Stimulated activated CD4-positive, alpha-beta T cell treated with anti-CD3 and anti-CD28 coated beads, Interleukin-1b, Interleukin-23, amount 100 ng/mL, for 4 hours (primary cell): ENCODE measurements at regions not wholly inside any gene's neighbourhood (a gene's known extent, or its start where the extent isn't known, plus 50 kb on each side); places are given as distances from the start of the nearest gene placed in this dataset.

ENCODE experiments used
- DNase-seq, 2 donors: peaks; one replicate each; pipeline ENCODE4 v3.0.0-alpha.2; 2020; ENCODE audit warnings: low read depth in 2 of 2

GRCh38 chr13:22001336-22001735 is 330.5 kb downstream of the FGF9 start:
- DNase-seq, result no peak

GRCh38 chr13:22002893-22003292 is 332.0 kb downstream of the FGF9 start:
- DNase-seq, result no peak

GRCh38 chr13:22009500-22009899 is 338.6 kb downstream of the FGF9 start:
- DNase-seq, result no peak

- no peak for DNase-seq
Measured at GRCh38 chr13:22009937-22010336, 339.1 kb downstream of the FGF9 start.

GRCh38 chr13:22012686-22013085 is 341.8 kb downstream of the FGF9 start:
- no peak for DNase-seq

- no peak for DNase-seq
Measured at GRCh38 chr13:22014469-22014868, 343.6 kb downstream of the FGF9 start.

GRCh38 chr13:22017226-22017625 is 346.4 kb downstream of the FGF9 start:
- DNase-seq, result no peak

GRCh38 chr13:22018076-22018835 is 347.4 kb downstream of the FGF9 start:
- no peak for DNase-seq

GRCh38 chr13:22018836-22019210 is 347.9 kb downstream of the FGF9 start:
- no peak for DNase-seq

GRCh38 chr13:22024381-22024994 is 353.6 kb downstream of the FGF9 start:
- no peak for DNase-seq

- no peak for DNase-seq
Measured at GRCh38 chr13:22027566-22027965, 356.7 kb downstream of the FGF9 start.

- DNase-seq, result no peak
Measured at GRCh38 chr13:22028831-22029230, 358.0 kb downstream of the FGF9 start.

GRCh38 chr13:22030321-22030720 is 359.4 kb downstream of the FGF9 start:
- DNase-seq, result no peak

- no peak for DNase-seq
Measured at GRCh38 chr13:22031702-22032286, 360.9 kb downstream of the FGF9 start.

- DNase-seq, result no peak
Measured at GRCh38 chr13:22032905-22033304, 362.0 kb downstream of the FGF9 start.

GRCh38 chr13:22039961-22040360 is 369.1 kb downstream of the FGF9 start:
- no peak for DNase-seq

GRCh38 chr13:22040810-22041364 is 370.0 kb downstream of the FGF9 start:
- DNase-seq, result no peak

GRCh38 chr13:22041741-22042140 is 370.9 kb downstream of the FGF9 start:
- DNase-seq, result no peak

GRCh38 chr13:22047082-22047784 is 376.4 kb downstream of the FGF9 start:
- DNase-seq, result no peak

- no peak for DNase-seq
Measured at GRCh38 chr13:22047785-22048104, 376.9 kb downstream of the FGF9 start.

- DNase-seq, result no peak
Measured at GRCh38 chr13:22049384-22049783, 378.5 kb downstream of the FGF9 start.

- no peak for DNase-seq
Measured at GRCh38 chr13:22050951-22051563, 380.2 kb downstream of the FGF9 start.
